GM12878 (cell line): ENCODE measurements at regions not wholly inside any gene's neighbourhood (a gene's known extent, or its start where the extent isn't known, plus 50 kb on each side); places are given as distances from the start of the nearest gene placed in this dataset.

Experiments
- ATAC-seq: fragments of 200-7000 bp; cut with Tn5 transposase; 3 replicates; pipeline ENCODE4 v1.9.1; 2020; ENCODE audit warnings: mild to moderate bottlenecking, moderate library complexity
- BruUV-seq: library from RNA; stranded (reverse); fragments of 400-500 nt; replicated peaks from 2 replicates; lab custom pipeline; 2021; lab: Mats Ljungman, UMichigan
- CTCF ChIA-PET: fragments of 300-600 bp; sonication (Branson Sonifier 250); formaldehyde crosslinking; extraction: SDS; loops from one replicate; lab custom pipeline; 2021; ENCODE audit warnings: inconsistent platforms; lab: Yijun Ruan, JAX
- POLR2A ChIA-PET: fragments of 350-600 bp; formaldehyde crosslinking; extraction: SDS; loops from one replicate; lab custom pipeline; 2021; ENCODE audit warnings: inconsistent platforms; lab: Charles Lee
- RAD21 ChIA-PET: fragments of 300-600 bp; sonication (Branson Sonifier 250); formaldehyde crosslinking; loops from one replicate; lab custom pipeline; 2023; ENCODE audit warnings: antibody characterized with exemption; ENCODE audit not compliant: unreplicated experiment; lab: Charles Lee
- SMC1A ChIA-PET: fragments of 300-600 bp; sonication (Branson Sonifier 250); formaldehyde crosslinking; loops from one replicate; lab custom pipeline; 2023; ENCODE audit not compliant: unreplicated experiment, uncharacterized antibody; lab: Charles Lee
- DNase-seq: peaks from one replicate; pipeline ENCODE4 v3.0.0-alpha.2; 2011; ENCODE audit warnings: low read depth, low spot score
- FAIRE-seq: peaks from 3 replicates; lab custom pipeline; 2011; peaks lifted over from hg19 to GRCh38; lab: Jason Lieb, UNC
- H2AFZ ChIP-seq: 2 replicates; pipeline ENCODE4 v1.6.0; 2011; ENCODE audit warnings: low read depth, low read length, control low read depth; ENCODE audit not compliant: control insufficient read depth
- H3K27ac ChIP-seq: 2 replicates; pipeline ENCODE4 v1.5.1; 2011; ENCODE audit warnings: control low read depth; ENCODE audit not compliant: control insufficient read depth, insufficient read depth
- H3K27me3 ChIP-seq, 2 experiments: replicated peaks in 1 of 2; 2 replicates each; pipeline versions ENCODE4 v1.6.0 to v1.6.1; 2011; ENCODE audit warnings: low read length in 1 of 2; ENCODE audit not compliant: control insufficient read depth in 2 of 2, insufficient read depth in 2 of 2
- H3K36me3 ChIP-seq, 2 experiments: 2 replicates each; pipeline ENCODE4 v1.5.1; 2011; ENCODE audit warnings: low read length in 1 of 2; ENCODE audit not compliant: control insufficient read depth in 2 of 2, insufficient read depth in 2 of 2
- H3K4me1 ChIP-seq: 2 replicates; pipeline ENCODE4 v1.6.1; 2011; ENCODE audit warnings: mild to moderate bottlenecking, low read length, moderate library complexity, mixed read lengths; ENCODE audit not compliant: control insufficient read depth, insufficient read depth
- H3K4me2 ChIP-seq: 2 replicates; pipeline ENCODE4 v1.6.0; 2011; ENCODE audit warnings: control low read depth; ENCODE audit not compliant: control insufficient read depth, insufficient read depth
- H3K4me3 ChIP-seq: fragments of 200-600 bp; sonication (generic); 2 replicates; pipeline ENCODE4 v1.5.1; 2016
- H3K79me2 ChIP-seq: 2 replicates; pipeline ENCODE4 v1.6.0; 2011; ENCODE audit warnings: low read length; ENCODE audit not compliant: control insufficient read depth, insufficient read depth
- H3K9ac ChIP-seq: 2 replicates; pipeline ENCODE4 v1.8.0; 2011; ENCODE audit warnings: low read length, control low read depth, mixed read lengths; ENCODE audit not compliant: control insufficient read depth, insufficient read depth
- H3K9me3 ChIP-seq: replicated peaks from 3 replicates; pipeline ENCODE4 v1.5.1; 2011; ENCODE audit warnings: mild to moderate bottlenecking, low read length; ENCODE audit not compliant: control insufficient read depth, insufficient read depth
- H4K20me1 ChIP-seq: 2 replicates; pipeline ENCODE4 v1.6.0; 2011; ENCODE audit not compliant: control insufficient read depth, insufficient read depth
- ATF2 ChIP-seq: IDR thresholded peaks from 2 replicates; pipeline ENCODE4 v1.6.1; 2012; ENCODE audit warnings: low read length, inconsistent platforms
- EED ChIP-seq: sonication (generic); IDR thresholded peaks from 2 replicates; pipeline ENCODE4 v1.6.1; 2016; ENCODE audit warnings: antibody characterized with exemption, low read depth
- FOXK2 ChIP-seq: fragments of 450-650 bp; IDR thresholded peaks from 2 replicates; pipeline ENCODE4 v1.6.1; 2017; ENCODE audit warnings: mild to moderate bottlenecking, moderate library complexity
- HDAC6 ChIP-seq: fragments of 200-600 bp; sonication (generic); IDR thresholded peaks from one replicate; pipeline ENCODE4 v1.8.0; 2017; ENCODE audit warnings: antibody characterized with exemption; ENCODE audit not compliant: unreplicated experiment
- IRF5 ChIP-seq: fragments of 450-650 bp; IDR thresholded peaks from 2 replicates; pipeline ENCODE4 v1.6.1; 2017; ENCODE audit warnings: borderline replicate concordance
- MYB ChIP-seq: fragments of 150-350 bp; IDR thresholded peaks from 2 replicates; pipeline ENCODE4 v1.6.1; 2014; ENCODE audit warnings: mild to moderate bottlenecking, low read depth, low read length, borderline replicate concordance
- NR2C1 ChIP-seq: fragments of 450-650 bp; IDR thresholded peaks from 2 replicates; pipeline ENCODE4 v1.6.1; 2017; ENCODE audit warnings: antibody characterized with exemption, mild to moderate bottlenecking, moderate library complexity
- POLR2AphosphoS2 ChIP-seq: IDR thresholded peaks from 2 replicates; pipeline ENCODE4 v1.6.1; 2011; ENCODE audit warnings: low read depth, mild to moderate bottlenecking, low read length, improper control_type of control experiment, moderate library complexity
- POU2F2 ChIP-seq: IDR thresholded peaks from 3 replicates; pipeline ENCODE4 v1.6.1; 2011; ENCODE audit warnings: low read depth, mild to moderate bottlenecking, low read length, borderline replicate concordance
- RFX5 ChIP-seq: IDR thresholded peaks from 2 replicates; pipeline ENCODE4 v1.6.1; 2011; ENCODE audit warnings: low read depth, low read length, improper control_type of control experiment
- SP1 ChIP-seq: IDR thresholded peaks from one replicate; pipeline ENCODE4 v1.6.1; 2011; ENCODE audit warnings: low read depth, low read length
- STAT1 ChIP-seq: fragments of 450-650 bp; conservative IDR thresholded peaks from 2 replicates; pipeline ENCODE4 v1.6.1; 2014; ENCODE audit warnings: antibody characterized with exemption, mild to moderate bottlenecking
- TCF12 ChIP-seq: IDR thresholded peaks from 2 replicates; pipeline ENCODE4 v1.6.1; 2011; ENCODE audit warnings: low read depth, mild to moderate bottlenecking, low read length
- YY1 ChIP-seq: IDR thresholded peaks from 2 replicates; pipeline ENCODE4 v1.6.1; 2011; ENCODE audit warnings: low read depth, mild to moderate bottlenecking, low read length
- ZSCAN29 ChIP-seq: fragments of 450-650 bp; IDR thresholded peaks from 2 replicates; pipeline ENCODE4 v1.6.1; 2017; ENCODE audit warnings: mild to moderate bottlenecking, moderate library complexity
- WGBS: methylation state at CpG from one replicate; pipeline ENCODE4 v1.1.6; 2016; ENCODE audit warnings: low lambda C conversion rate; ENCODE audit not compliant: insufficient replicate concordance, insufficient coverage; ENCODE audit errors: missing lambda C conversion rate; 5-methylcytosine and 5-hydroxymethylcytosine counted together
- in situ Hi-C: fragments of 300-500 bp; cut with MboI; formaldehyde crosslinking; loops from 9 replicates; pipeline ENCODE4 v1.14.3; 2018; ENCODE audit warnings: mixed read lengths
- intact Hi-C: fragments of 100-400 bp; cut with micrococcal nuclease; formaldehyde crosslinking; loops from one replicate; pipeline ENCODE4 v1.14.2; 2022; ENCODE audit not compliant: unreplicated experiment

- CTCF ChIA-PET: interaction anchor here (0.6 kb wide), 1 partner anchor 22 kb away, joined by 3 read pairs; no protein-coding TSS in a partner anchor
- SMC1A ChIA-PET: no interaction called here
- Histone ChIP-seq H3K36me3 (no peaks in the 10 kb centered on the region), H3K4me1 (no peaks in the 10 kb centered on the region), H3K9me3 (no peaks in the 10 kb centered on the region), H3K4me3 (no peak overlapping the region), H3K79me2 (no peaks in the 10 kb centered on the region), H2AFZ (no peak overlapping the region), H3K27ac (no peak overlapping the region), H3K9ac (no peak overlapping the region), H3K4me2 (no peak overlapping the region), H4K20me1 (no peaks in the 10 kb centered on the region), H3K27me3 (peaks cover 0 to 2% of the 10 kb centered on the region in 2 experiments; a peak in 2 of 4 replicates)
- RAD21 ChIA-PET: no interaction called here
- 44% methylated on average over 3 of the region's 3 CpGs for WGBS
- FAIRE-seq (no peak), DNase-seq (no peak), ATAC-seq (no peak)
- intact Hi-C loops: no loop called here
- TF ChIP-seq SP1 (no peak), POU2F2 (no peak), POLR2AphosphoS2 (no peak), ATF2 (no peak), HDAC6 (no peak)
- in situ Hi-C loops: no loop called here
- BruUV-seq: no TSS peak
- POLR2A ChIA-PET: no interaction called here
Observed at GRCh38 chr5:171575386-171575785, 155.9 kb downstream of the FGF18 start.

- DNase-seq (no peak), FAIRE-seq (no peak), ATAC-seq (no peak)
- Histone ChIP-seq H3K36me3 (no peaks in the 10 kb centered on the region), H3K9me3 (no peaks in the 10 kb centered on the region), H3K4me3 (no peak overlapping the region), H3K79me2 (no peaks in the 10 kb centered on the region), H3K27me3 (peaks cover 0 to 2% of the 10 kb centered on the region in 2 experiments; a peak in 2 of 4 replicates), H3K4me1 (no peaks in the 10 kb centered on the region), H3K4me2 (no peak overlapping the region), H3K27ac (no peak overlapping the region), H2AFZ (no peak overlapping the region), H3K9ac (no peak overlapping the region), H4K20me1 (no peaks in the 10 kb centered on the region)
- ChIA-PET SMC1A (no interaction called here), POLR2A (no interaction called here), RAD21 (no interaction called here), CTCF (interaction anchor here (0.6 kb wide), 1 partner anchor 22 kb away, joined by 3 read pairs; no protein-coding TSS in a partner anchor)
- 60% methylated on average over 3 of the region's 3 CpGs for WGBS
- no TSS peak for BruUV-seq
- in situ Hi-C loops (no loop called here), intact Hi-C loops (no loop called here)
- TF ChIP-seq RFX5 (no peak), IRF5 (no peak), TCF12 (no peak), EED (no peak), YY1 (no peak), SP1 (no peak), STAT1 (no peak), FOXK2 (no peak), MYB (no peak), NR2C1 (no peak), ZSCAN29 (no peak)
Observed at GRCh38 chr5:171575808-171576207, 156.4 kb downstream of the FGF18 start.
